ENCODE measurements at regions not wholly inside any gene's neighbourhood (a gene's known extent, or its start where the extent isn't known, plus 50 kb on each side); places are given as distances from the start of the nearest gene placed in this dataset.

DNA sequence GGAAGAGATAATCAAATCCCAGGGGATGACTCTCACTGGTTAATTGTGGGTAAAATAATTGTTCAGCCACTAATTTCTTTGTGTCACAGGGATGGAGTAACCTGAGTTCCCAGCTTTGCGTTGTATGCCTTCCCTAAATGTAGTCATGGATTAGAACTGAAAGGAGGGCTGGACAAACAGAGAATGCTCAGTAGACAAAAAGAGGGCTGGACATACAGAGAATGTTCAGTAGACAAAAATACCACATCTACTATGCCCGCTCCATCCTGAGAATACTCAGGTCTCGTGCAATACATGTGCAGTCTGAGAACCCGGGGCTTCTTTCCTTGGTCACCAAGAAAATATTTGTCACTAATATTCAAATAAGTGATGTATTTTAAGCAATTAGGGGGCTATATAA, 497.9 kb downstream of the EPHA4 start:
- H3K27me3 ChIP-seq (ENCODE audit: control insufficient read depth in 2 of 2, insufficient read depth in 1 of 2, low read length in 1 of 2): no peaks in the 10 kb centered on the region
- DNase-seq (ENCODE audit: low read depth in 6 of 9, low spot score in 9 of 9): no peak
- 95% methylated on average over 4 of the region's 4 CpGs for WGBS
- peaks cover 0 to 8% of the 10 kb centered on the region in 2 donors for H3K9me3 ChIP-seq (ENCODE audit: control insufficient read depth in 2 of 2, insufficient read depth in 1 of 2, low read length in 1 of 2)
- H3K36me3 ChIP-seq (ENCODE audit: control insufficient read depth in 2 of 2, insufficient read depth in 2 of 2, low read length in 1 of 2): no peaks in the 10 kb centered on the region
- H3K27ac ChIP-seq (ENCODE audit: low read depth in 1 of 2, low read length in 1 of 2): no peak overlapping the region
- H3K4me1 ChIP-seq (ENCODE audit: control insufficient read depth in 2 of 2, insufficient read depth in 2 of 2, low read length in 2 of 2): no peaks in the 10 kb centered on the region
- no peak overlapping the region for H3K4me3 ChIP-seq (ENCODE audit: low read length in 2 of 2)

DNA sequence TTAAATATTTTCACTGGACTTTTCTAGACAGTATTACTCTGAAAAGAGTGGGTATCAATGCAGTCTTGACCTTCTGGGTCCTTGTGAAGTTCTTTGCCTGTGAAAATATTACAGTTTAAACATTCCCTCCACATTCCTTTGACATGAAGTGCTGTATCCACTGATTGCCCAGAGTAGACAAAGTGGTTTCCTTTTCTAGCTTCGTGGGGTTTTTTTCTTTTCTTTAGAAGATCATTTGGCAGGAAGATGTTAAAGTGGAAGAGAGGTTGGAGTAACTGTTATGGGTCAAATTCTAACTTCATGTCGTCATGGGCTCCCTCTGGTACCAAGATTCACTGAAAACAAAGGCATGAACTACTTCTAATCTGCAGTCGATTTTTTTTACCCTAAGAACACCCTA, 496.9 kb downstream of the EPHA4 start:
- Histone ChIP-seq H3K36me3 (ENCODE audit: control insufficient read depth in 2 of 2, insufficient read depth in 2 of 2, low read length in 1 of 2) (no peaks in the 10 kb centered on the region), H3K27me3 (ENCODE audit: control insufficient read depth in 2 of 2, insufficient read depth in 1 of 2, low read length in 1 of 2) (no peaks in the 10 kb centered on the region), H3K4me3 (ENCODE audit: low read length in 2 of 2) (no peak overlapping the region), H3K4me1 (ENCODE audit: control insufficient read depth in 2 of 2, insufficient read depth in 2 of 2, low read length in 2 of 2) (no peaks in the 10 kb centered on the region), H3K27ac (ENCODE audit: low read depth in 1 of 2, low read length in 1 of 2) (no peak overlapping the region), H3K9me3 (ENCODE audit: control insufficient read depth in 2 of 2, insufficient read depth in 1 of 2, low read length in 1 of 2) (peaks cover 0 to 8% of the 10 kb centered on the region in 2 donors)
- WGBS: 59% methylated on average over 3 of the region's 3 CpGs
- DNase-seq (ENCODE audit: low read depth in 6 of 9, low spot score in 9 of 9): no peak

DNA sequence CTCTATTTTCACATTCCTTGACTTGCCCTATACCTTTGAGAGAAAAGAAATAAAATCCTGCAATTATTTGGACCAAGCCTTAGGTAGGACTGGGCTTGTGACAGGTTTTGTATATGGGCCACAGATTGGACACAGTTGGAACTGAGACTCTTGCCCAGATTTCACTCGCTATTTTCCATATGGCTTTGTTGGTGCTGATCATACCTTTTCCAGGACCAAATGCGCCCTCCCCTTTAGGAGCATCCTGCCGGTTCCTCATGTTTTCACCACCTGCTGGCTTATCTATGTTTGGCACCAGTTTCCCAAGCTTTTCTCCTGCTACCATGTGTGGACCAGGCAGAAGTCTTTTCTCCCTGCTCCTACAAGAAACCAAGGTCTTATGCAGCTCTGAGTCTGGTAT, 494.9 kb downstream of the EPHA4 start:
- WGBS: 98% methylated on average over 3 of the region's 3 CpGs
- Histone ChIP-seq H3K36me3 (ENCODE audit: control insufficient read depth in 2 of 2, insufficient read depth in 2 of 2, low read length in 1 of 2) (no peaks in the 10 kb centered on the region), H3K4me3 (ENCODE audit: low read length in 2 of 2) (no peak overlapping the region)

DNA sequence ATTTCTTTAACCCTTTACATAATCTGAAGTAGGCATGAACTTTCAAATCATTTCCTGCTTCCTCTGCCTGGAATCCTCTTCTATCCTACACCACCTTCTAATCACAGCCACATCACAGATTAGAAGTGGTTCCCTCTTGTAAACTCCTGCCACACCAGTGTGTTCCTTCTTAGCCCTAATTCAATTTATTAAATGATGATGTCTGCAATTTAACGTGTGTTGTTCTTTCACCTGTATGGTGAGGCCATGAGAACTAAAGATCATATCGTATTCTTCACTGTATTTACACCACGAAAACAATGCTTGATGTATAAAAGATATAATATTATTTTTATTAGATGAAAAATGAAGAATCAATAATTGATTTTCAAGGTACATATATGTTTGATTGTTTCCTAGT, 494.3 kb downstream of the EPHA4 start:
- H3K4me1 ChIP-seq (ENCODE audit: control insufficient read depth in 2 of 2, insufficient read depth in 2 of 2, low read length in 2 of 2): no peaks in the 10 kb centered on the region
- no peaks in the 10 kb centered on the region for H3K27me3 ChIP-seq (ENCODE audit: control insufficient read depth in 2 of 2, insufficient read depth in 1 of 2, low read length in 1 of 2)
- DNase-seq (ENCODE audit: low read depth in 6 of 9, low spot score in 9 of 9): no peak
- no peaks in the 10 kb centered on the region for H3K36me3 ChIP-seq (ENCODE audit: control insufficient read depth in 2 of 2, insufficient read depth in 2 of 2, low read length in 1 of 2)
- WGBS: 97% methylated on average over 3 of the region's 3 CpGs
- H3K9me3 ChIP-seq (ENCODE audit: control insufficient read depth in 2 of 2, insufficient read depth in 1 of 2, low read length in 1 of 2): no peaks in the 10 kb centered on the region
- no peak overlapping the region for H3K4me3 ChIP-seq (ENCODE audit: low read length in 2 of 2)
- H3K27ac ChIP-seq (ENCODE audit: low read depth in 1 of 2, low read length in 1 of 2): no peak overlapping the region

More for the DNA sequence above, 494.9 kb downstream of the EPHA4 start:
- Histone ChIP-seq H3K27me3 (ENCODE audit: control insufficient read depth in 2 of 2, insufficient read depth in 1 of 2, low read length in 1 of 2) (no peaks in the 10 kb centered on the region), H3K4me1 (ENCODE audit: control insufficient read depth in 2 of 2, insufficient read depth in 2 of 2, low read length in 2 of 2) (no peaks in the 10 kb centered on the region), H3K27ac (ENCODE audit: low read depth in 1 of 2, low read length in 1 of 2) (no peak overlapping the region), H3K9me3 (ENCODE audit: control insufficient read depth in 2 of 2, insufficient read depth in 1 of 2, low read length in 1 of 2) (no peaks in the 10 kb centered on the region)
- no peak for DNase-seq (ENCODE audit: low read depth in 6 of 9, low spot score in 9 of 9)

DNA sequence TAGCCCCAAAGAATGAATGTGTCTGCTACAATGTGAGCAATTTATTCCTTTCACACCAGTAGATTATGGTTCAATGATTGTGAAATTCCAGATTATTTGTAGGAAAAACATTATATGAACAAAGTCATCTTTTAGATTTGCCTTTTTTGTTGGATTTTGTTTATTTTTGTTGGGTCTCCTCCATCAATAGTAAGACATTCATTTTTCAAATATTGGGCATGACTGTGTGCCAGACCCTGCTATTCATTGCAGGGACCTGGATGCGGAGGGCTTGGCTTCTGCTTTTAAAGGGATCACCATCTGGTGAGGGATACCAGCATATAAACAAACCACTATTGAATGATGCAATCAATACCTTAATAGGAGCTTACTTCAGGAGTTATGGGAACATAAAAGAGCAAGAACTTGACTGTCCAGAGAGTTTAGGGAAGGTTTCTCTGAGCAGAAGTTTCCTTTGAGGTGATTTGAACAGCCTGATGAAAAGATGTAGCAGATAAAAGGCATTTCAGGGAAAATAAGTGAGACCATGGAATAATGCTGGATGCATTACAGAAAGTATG, 486.7 kb downstream of the EPHA4 start:
- DNase-seq (ENCODE audit: low read depth in 6 of 9, low spot score in 9 of 9): no peak
- Histone ChIP-seq H3K9me3 (ENCODE audit: control insufficient read depth in 2 of 2, insufficient read depth in 1 of 2, low read length in 1 of 2) (no peaks in the 10 kb centered on the region), H3K27me3 (ENCODE audit: control insufficient read depth in 2 of 2, insufficient read depth in 1 of 2, low read length in 1 of 2) (no peaks in the 10 kb centered on the region), H3K36me3 (ENCODE audit: control insufficient read depth in 2 of 2, insufficient read depth in 2 of 2, low read length in 1 of 2) (no peaks in the 10 kb centered on the region), H3K27ac (ENCODE audit: low read depth in 1 of 2, low read length in 1 of 2) (no peak overlapping the region), H3K4me3 (ENCODE audit: low read length in 2 of 2) (no peak overlapping the region), H3K4me1 (ENCODE audit: control insufficient read depth in 2 of 2, insufficient read depth in 2 of 2, low read length in 2 of 2) (no peaks in the 10 kb centered on the region)
- WGBS: 97% methylated on average over 1 of the region's 1 CpG

DNA sequence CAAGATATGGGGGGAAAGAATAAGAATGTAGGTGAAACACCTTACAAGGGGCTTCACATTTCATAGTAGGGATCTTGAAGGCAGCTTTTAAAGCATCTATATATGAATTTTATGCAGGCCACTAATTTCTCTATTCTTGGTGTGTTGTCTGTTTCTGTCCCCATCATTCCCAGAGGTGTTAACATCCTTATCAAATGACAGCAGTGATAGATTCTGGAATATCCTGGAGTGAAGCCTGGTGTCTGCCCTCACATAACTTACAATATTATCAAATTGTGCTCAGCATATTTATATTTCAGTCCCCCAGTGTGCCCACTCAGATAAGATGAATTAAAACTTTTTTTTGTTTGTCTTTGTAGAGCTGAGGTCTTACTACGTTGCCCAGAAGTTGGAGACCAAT, 486.2 kb downstream of the EPHA4 start:
- Histone ChIP-seq H3K27me3 (ENCODE audit: control insufficient read depth in 2 of 2, insufficient read depth in 1 of 2, low read length in 1 of 2) (no peaks in the 10 kb centered on the region), H3K4me3 (ENCODE audit: low read length in 2 of 2) (no peak overlapping the region), H3K9me3 (ENCODE audit: control insufficient read depth in 2 of 2, insufficient read depth in 1 of 2, low read length in 1 of 2) (no peaks in the 10 kb centered on the region), H3K4me1 (ENCODE audit: control insufficient read depth in 2 of 2, insufficient read depth in 2 of 2, low read length in 2 of 2) (no peaks in the 10 kb centered on the region), H3K36me3 (ENCODE audit: control insufficient read depth in 2 of 2, insufficient read depth in 2 of 2, low read length in 1 of 2) (no peaks in the 10 kb centered on the region), H3K27ac (ENCODE audit: low read depth in 1 of 2, low read length in 1 of 2) (no peak overlapping the region)
- WGBS: 86% methylated on average over 1 of the region's 1 CpG
- DNase-seq (ENCODE audit: low read depth in 6 of 9, low spot score in 9 of 9): no peak

DNA sequence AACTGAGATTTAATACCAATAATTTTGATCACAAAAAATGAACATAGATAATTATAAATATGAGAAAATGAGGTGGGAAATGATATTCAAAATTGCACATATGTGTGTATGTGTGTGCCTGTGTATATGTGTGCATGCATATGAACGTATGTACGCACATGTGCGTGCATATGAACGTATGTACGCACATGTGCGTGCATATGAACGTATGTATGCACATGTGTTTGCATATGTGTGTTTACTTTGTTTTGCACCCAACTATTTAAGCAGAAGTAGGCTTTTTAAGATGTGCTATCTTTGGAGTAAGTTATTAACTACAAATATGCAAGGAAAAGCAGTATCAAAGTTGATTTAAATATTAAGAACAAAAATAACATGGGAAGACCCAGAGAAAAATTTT, 484.3 kb downstream of the EPHA4 start:
- Histone ChIP-seq H3K4me3 (ENCODE audit: low read length in 2 of 2) (no peak overlapping the region), H3K36me3 (ENCODE audit: control insufficient read depth in 2 of 2, insufficient read depth in 2 of 2, low read length in 1 of 2) (no peaks in the 10 kb centered on the region), H3K9me3 (ENCODE audit: control insufficient read depth in 2 of 2, insufficient read depth in 1 of 2, low read length in 1 of 2) (no peaks in the 10 kb centered on the region), H3K4me1 (ENCODE audit: control insufficient read depth in 2 of 2, insufficient read depth in 2 of 2, low read length in 2 of 2) (no peaks in the 10 kb centered on the region), H3K27ac (ENCODE audit: low read depth in 1 of 2, low read length in 1 of 2) (no peak overlapping the region), H3K27me3 (ENCODE audit: control insufficient read depth in 2 of 2, insufficient read depth in 1 of 2, low read length in 1 of 2) (no peaks in the 10 kb centered on the region)
- no peak for DNase-seq (ENCODE audit: low read depth in 6 of 9, low spot score in 9 of 9)
- 90% methylated on average over 7 of the region's 7 CpGs for WGBS

DNA sequence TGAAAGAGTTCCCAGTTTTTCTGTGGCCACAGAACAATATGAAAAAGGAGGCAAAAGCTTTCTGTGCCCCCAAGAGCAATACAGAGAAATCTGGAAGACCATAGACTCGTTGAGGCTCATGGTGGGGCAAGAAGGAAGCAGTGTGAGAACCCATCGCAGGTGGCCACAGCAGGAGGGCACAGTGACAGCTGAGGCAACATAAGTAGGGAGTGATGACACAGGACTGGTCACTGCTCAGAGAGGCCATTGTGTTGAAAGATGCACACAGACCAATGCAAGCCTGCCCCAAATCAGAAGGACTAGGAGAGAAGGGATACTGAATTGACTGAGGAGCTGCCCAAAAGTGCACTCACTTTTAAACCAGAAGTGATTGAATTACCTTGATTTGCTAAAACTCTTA, 483.6 kb downstream of the EPHA4 start:
- H3K4me1 ChIP-seq (ENCODE audit: control insufficient read depth in 2 of 2, insufficient read depth in 2 of 2, low read length in 2 of 2): no peaks in the 10 kb centered on the region
- no peaks in the 10 kb centered on the region for H3K9me3 ChIP-seq (ENCODE audit: control insufficient read depth in 2 of 2, insufficient read depth in 1 of 2, low read length in 1 of 2)
- H3K27ac ChIP-seq (ENCODE audit: low read depth in 1 of 2, low read length in 1 of 2): no peak overlapping the region
- H3K27me3 ChIP-seq (ENCODE audit: control insufficient read depth in 2 of 2, insufficient read depth in 1 of 2, low read length in 1 of 2): no peaks in the 10 kb centered on the region
- 79% methylated on average over 2 of the region's 2 CpGs for WGBS
- no peaks in the 10 kb centered on the region for H3K36me3 ChIP-seq (ENCODE audit: control insufficient read depth in 2 of 2, insufficient read depth in 2 of 2, low read length in 1 of 2)
- H3K4me3 ChIP-seq (ENCODE audit: low read length in 2 of 2): no peak overlapping the region
- no peak for DNase-seq (ENCODE audit: low read depth in 6 of 9, low spot score in 9 of 9)

DNA sequence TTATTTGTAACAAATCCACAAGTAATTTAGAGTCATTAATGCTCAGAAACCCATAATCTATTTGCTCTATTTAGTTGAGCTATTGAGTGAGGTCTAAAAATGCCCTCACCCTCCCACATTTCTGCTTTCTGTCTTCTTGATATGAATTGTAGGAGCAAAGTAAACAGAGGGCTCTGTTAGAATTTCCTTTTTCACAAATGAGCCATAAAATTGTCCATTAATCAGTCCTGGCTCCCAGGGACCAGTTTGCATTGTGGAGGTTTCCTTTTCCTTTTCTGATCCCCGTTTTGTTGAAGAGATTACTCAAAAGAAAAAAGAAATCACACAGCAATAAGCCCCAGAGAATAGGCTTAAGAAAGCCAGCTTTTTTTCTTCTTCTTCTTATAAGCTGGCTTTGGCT, 476.7 kb downstream of the EPHA4 start:
- H3K27ac ChIP-seq (ENCODE audit: low read depth in 1 of 2, low read length in 1 of 2): no peak overlapping the region
- H3K9me3 ChIP-seq (ENCODE audit: control insufficient read depth in 2 of 2, insufficient read depth in 1 of 2, low read length in 1 of 2): no peaks in the 10 kb centered on the region
- DNase-seq (ENCODE audit: low read depth in 6 of 9, low spot score in 9 of 9): no peak
- H3K36me3 ChIP-seq (ENCODE audit: control insufficient read depth in 2 of 2, insufficient read depth in 2 of 2, low read length in 1 of 2): no peaks in the 10 kb centered on the region
- WGBS: 26% methylated on average over 1 of the region's 1 CpG
- H3K27me3 ChIP-seq (ENCODE audit: control insufficient read depth in 2 of 2, insufficient read depth in 1 of 2, low read length in 1 of 2): no peaks in the 10 kb centered on the region
- H3K4me1 ChIP-seq (ENCODE audit: control insufficient read depth in 2 of 2, insufficient read depth in 2 of 2, low read length in 2 of 2): no peaks in the 10 kb centered on the region
- no peak overlapping the region for H3K4me3 ChIP-seq (ENCODE audit: low read length in 2 of 2)
